HepG2 (cell line): ENCODE measurements at regions not wholly inside any gene's neighbourhood (a gene's known extent, or its start where the extent isn't known, plus 50 kb on each side); places are given as distances from the start of the nearest gene placed in this dataset.

Source experiments
- ATAC-seq: fragments of 200-7000 bp; cut with Tn5 transposase; 3 replicates; pipeline ENCODE4 v1.9.1; 2020; ENCODE audit warnings: mild to moderate bottlenecking, moderate library complexity
- BruUV-seq: library from RNA; stranded (reverse); fragments of 400-500 nt; replicated peaks from 2 replicates; lab custom pipeline; 2021; lab: Mats Ljungman, UMichigan
- CTCF ChIA-PET: fragments of 300-600 bp; formaldehyde crosslinking; extraction: SDS; loops from one replicate; lab custom pipeline; 2021; ENCODE audit warnings: low total read pairs, inconsistent platforms, low intra/inter-chr PET ratio; lab: Yijun Ruan, JAX
- POLR2A ChIA-PET: fragments of 350-600 bp; sonication (Branson Sonifier 250); formaldehyde crosslinking; loops from one replicate; lab custom pipeline; 2020; ENCODE audit warnings: antibody characterized with exemption, inconsistent platforms; lab: Yijun Ruan, JAX
- DNase-seq: peaks from one replicate; pipeline ENCODE4 v3.0.0-alpha.2; 2015; ENCODE audit warnings: low spot score
- FAIRE-seq: peaks from 3 replicates; lab custom pipeline; 2011; peaks lifted over from hg19 to GRCh38; lab: Jason Lieb, UNC
- H2AFZ ChIP-seq: one replicate; pipeline ENCODE4 v1.6.1; 2011; ENCODE audit warnings: low read length, inconsistent platforms
- H3K27ac ChIP-seq: fragments of 300-600 bp; 3 replicates; pipeline ENCODE4 v1.8.0; 2011; ENCODE audit warnings: mixed run types, mild to moderate bottlenecking, mixed read lengths, low read length, inconsistent platforms; ENCODE audit not compliant: insufficient read depth; ENCODE audit errors: extremely low read length
- H3K27me3 ChIP-seq, 2 experiments: fragments of 200-600 bp in 1 of 2; 2 replicates in 1 of 2; 3 replicates in 1 of 2; pipeline versions ENCODE4 v1.6.0 to v1.8.0; 2011; ENCODE audit warnings: low read length in 2 of 2, mild to moderate bottlenecking in 2 of 2, moderate library complexity in 2 of 2, inconsistent platforms in 1 of 2; ENCODE audit not compliant: insufficient read depth in 2 of 2, control insufficient read depth in 1 of 2
- H3K36me3 ChIP-seq, 2 experiments: fragments of 200-600 bp in 1 of 2; replicated peaks in 1 of 2; 2 replicates in 1 of 2; 3 replicates in 1 of 2; pipeline versions ENCODE4 v1.5.1 to v1.8.0; 2011; ENCODE audit warnings: low read length in 2 of 2, inconsistent platforms in 1 of 2; ENCODE audit not compliant: insufficient read depth in 2 of 2, control insufficient read depth in 1 of 2
- H3K4me1 ChIP-seq: 2 replicates; pipeline ENCODE4 v1.5.1; 2012; ENCODE audit warnings: low read length, inconsistent platforms; ENCODE audit not compliant: insufficient read depth
- H3K4me2 ChIP-seq: 2 replicates; pipeline ENCODE4 v1.6.0; 2011; ENCODE audit warnings: low read depth, low read length, inconsistent platforms
- H3K4me3 ChIP-seq, 3 experiments: fragments of 200-600 bp in 1 of 3; sonication (generic), shearing (Covaris generic) in 1 of 3; replicated peaks in 1 of 3; 2 replicates each; pipeline ENCODE4 v1.5.1; 2011 to 2016; ENCODE audit warnings: low read length in 3 of 3, inconsistent platforms in 2 of 3, low read depth in 2 of 3, mild to moderate bottlenecking in 2 of 3, control low read depth in 1 of 3, mixed read lengths in 1 of 3; ENCODE audit not compliant: insufficient read depth in 1 of 3
- H3K79me2 ChIP-seq: one replicate; pipeline ENCODE4 v1.6.1; 2011; ENCODE audit warnings: low read length, inconsistent platforms; ENCODE audit not compliant: insufficient read depth
- H3K9ac ChIP-seq: 2 replicates; pipeline ENCODE4 v1.6.0; 2011; ENCODE audit warnings: mild to moderate bottlenecking, low read depth, low read length, inconsistent platforms; ENCODE audit not compliant: insufficient read depth
- H3K9me3 ChIP-seq: 2 replicates; pipeline ENCODE4 v1.5.1; 2012; ENCODE audit warnings: mild to moderate bottlenecking, low read length
- H4K20me1 ChIP-seq: 2 replicates; pipeline ENCODE4 v1.6.0; 2011; ENCODE audit warnings: inconsistent platforms, mild to moderate bottlenecking, low read length, moderate library complexity; ENCODE audit not compliant: insufficient read depth
- CREBL2 ChIP-seq: sonication (generic); formaldehyde crosslinking; IDR thresholded peaks from 2 replicates; pipeline ENCODE4 v1.8.1; 2023; ENCODE audit warnings: missing genetic modification reagents, mild to moderate bottlenecking, borderline replicate concordance
- CTCF ChIP-seq: sonication (generic); formaldehyde crosslinking; IDR thresholded peaks from 2 replicates; pipeline ENCODE4 v1.5.0; 2020; ENCODE audit warnings: mild to moderate bottlenecking, missing genetic modification reagents, moderate library complexity
- HMGA1 ChIP-seq: sonication (generic); formaldehyde crosslinking; conservative IDR thresholded peaks from 2 replicates; pipeline ENCODE4 v1.4.0; 2020; ENCODE audit warnings: missing genetic modification reagents
- IKZF1 ChIP-seq: fragments of 450-650 bp; IDR thresholded peaks from 2 replicates; pipeline ENCODE4 v1.7.1; 2016
- KDM6A ChIP-seq: IDR thresholded peaks from 2 replicates; pipeline ENCODE4 v1.6.1; 2016; ENCODE audit warnings: low read depth
- NONO ChIP-seq, 2 experiments: fragments of 450-650 bp in 1 of 2; sonication (generic) in 1 of 2; formaldehyde crosslinking in 1 of 2; IDR thresholded peaks in 1 of 2; conservative IDR thresholded peaks in 1 of 2; 2 replicates each; pipeline versions ENCODE4 v1.6.1 to v1.8.0; 2017 to 2022; ENCODE audit warnings: mild to moderate bottlenecking in 1 of 2, missing genetic modification reagents in 1 of 2, moderate library complexity in 1 of 2
- SMC3 ChIP-seq: IDR thresholded peaks from 2 replicates; pipeline ENCODE4 v1.6.1; 2011; ENCODE audit warnings: low read length, improper control_type of control experiment
- STAG1 ChIP-seq: sonication (generic); formaldehyde crosslinking; IDR thresholded peaks from 2 replicates; pipeline ENCODE4 v1.4.0; 2020; ENCODE audit warnings: missing genetic modification reagents
- ZNF780A ChIP-seq: sonication (generic); formaldehyde crosslinking; IDR thresholded peaks from 2 replicates; pipeline ENCODE4 v1.8.0; 2022; ENCODE audit warnings: mild to moderate bottlenecking, missing genetic modification reagents, moderate library complexity
- WGBS: methylation state at CpG from one replicate; pipeline ENCODE4 v1.1.6; 2017; ENCODE audit warnings: low lambda C conversion rate; 5-methylcytosine and 5-hydroxymethylcytosine counted together
- in situ Hi-C: cut with HindIII; loops from 2 replicates; pipeline ENCODE4 v1.10.0; 2017; ENCODE audit warnings: low pct_unique_long_range_greater_than_20kb; ENCODE audit not compliant: extremely low pct_ligation_motif_present
- intact Hi-C: fragments of 100-400 bp; cut with micrococcal nuclease; formaldehyde crosslinking; loops from one replicate; pipeline ENCODE4 v1.10.0; 2022; ENCODE audit not compliant: unreplicated experiment

GRCh38 chr18:961644-962355 lies 57.1 kb downstream of the ADCYAP1 start:
- Histone ChIP-seq H4K20me1 (no peaks in the 10 kb centered on the region), H3K9ac (no peak overlapping the region), H3K36me3 (no peaks in the 10 kb centered on the region), H3K4me1 (no peaks in the 10 kb centered on the region), H3K4me3 (no peak overlapping the region), H3K9me3 (no peaks in the 10 kb centered on the region), H3K27ac (no peak overlapping the region), H3K79me2 (no peaks in the 10 kb centered on the region), H2AFZ (no peak overlapping the region), H3K27me3 (peaks cover 0 to 3% of the 10 kb centered on the region in 2 experiments; a peak in 1 of 5 replicates), H3K4me2 (no peak overlapping the region)
- in situ Hi-C loops = loop anchor here (5.0 kb wide), 1 partner anchor 99 kb away; no protein-coding TSS in a partner anchor
- DNase-seq = peak; percentile 13
- peak; percentile 92 for FAIRE-seq
- 18% methylated on average over 19 of the region's 19 CpGs for WGBS
- TF ChIP-seq STAG1 (CRISPR knock-in tag) (peak; percentile 51), IKZF1 (no peak), SMC3 (peak; percentile 72), ZNF780A (CRISPR knock-in tag) (no peak), CREBL2 (CRISPR knock-in tag) (no peak), HMGA1 (CRISPR knock-in tag) (no peak), CTCF (CRISPR knock-in tag) (peak; percentile 67), KDM6A (CRISPR knock-in tag) (no peak), NONO (IDR thresholded peaks at IDR 0.05) (no peak), NONO (CRISPR knock-in tag; conservative IDR thresholded peaks at IDR 0.05) (no peak)
- ChIA-PET CTCF (interaction anchor here (1.0 to 2.3 kb wide), 3 partner anchors 59 to 97 kb away, joined by 4 to 22 read pairs (median 9); no protein-coding TSS in a partner anchor), POLR2A (no interaction called here)
- no TSS peak for BruUV-seq
- ATAC-seq = no peak
- intact Hi-C loops = loop anchor here (1.0 kb wide), 2 partner anchors 59 to 97 kb away; no protein-coding TSS in a partner anchor
